AG09309 (cell line): ENCODE measurements at regions not wholly inside any gene's neighbourhood (a gene's known extent, or its start where the extent isn't known, plus 50 kb on each side); places are given as distances from the start of the nearest gene placed in this dataset.
"Not testable (repeated sequence)": the region's sequence is repeated elsewhere in the genome, so short reads cannot be mapped to it uniquely, and the experiment has no call there.

ENCODE experiments used
- DNase-seq: peaks from one replicate; pipeline ENCODE4 v3.0.0-alpha.2; 2010; ENCODE audit warnings: low read depth
- H3K4me3 ChIP-seq: 2 replicates; pipeline ENCODE4 v1.5.1; 2011; ENCODE audit warnings: mild to moderate bottlenecking, low read depth, low read length, moderate library complexity; ENCODE audit not compliant: control insufficient read depth
- CTCF ChIP-seq: IDR thresholded peaks from 2 replicates; pipeline ENCODE4 v1.5.1; 2011; ENCODE audit warnings: mild to moderate bottlenecking, low read depth, low read length, inconsistent platforms; ENCODE audit not compliant: insufficient read depth, control insufficient read depth; ENCODE audit errors: missing control alignments

GRCh38 chr6:1473598-1473997 is 84.2 kb downstream of the FOXF2 start:
- no peak overlapping the region for H3K4me3 ChIP-seq
- TF ChIP-seq CTCF = no peak
- DNase-seq = no peak

- DNase-seq = no peak
- no peak overlapping the region for H3K4me3 ChIP-seq
- TF ChIP-seq CTCF = no peak
Measured at GRCh38 chr6:1474205-1474604, 84.8 kb downstream of the FOXF2 start.

- TF ChIP-seq CTCF = no peak
Measured at GRCh38 chr6:1475174-1475573, 85.8 kb downstream of the FOXF2 start.

GRCh38 chr6:1477432-1478090 is 88.2 kb downstream of the FOXF2 start:
- peak; percentile 25 for DNase-seq
- TF ChIP-seq CTCF = no peak
- H3K4me3 ChIP-seq = no peak overlapping the region

More at GRCh38 chr6:1475174-1475573, 85.8 kb downstream of the FOXF2 start:
- DNase-seq = no peak
- H3K4me3 ChIP-seq = no peak overlapping the region

GRCh38 chr6:1478163-1478826 is 88.9 kb downstream of the FOXF2 start:
- not testable (repeated sequence) for DNase-seq, H3K4me3 ChIP-seq

- H3K4me3 ChIP-seq = no peak overlapping the region
- peak; percentile 45 for TF ChIP-seq CTCF
- DNase-seq = peak; percentile 97
Measured at GRCh38 chr6:1479095-1479494, 89.7 kb downstream of the FOXF2 start.

- no peak overlapping the region for H3K4me3 ChIP-seq
- no peak for DNase-seq
- TF ChIP-seq CTCF = no peak
Measured at GRCh38 chr6:1479601-1480221, 90.3 kb downstream of the FOXF2 start.
